HCT116 (cell line): ENCODE measurements at regions not wholly inside any gene's neighbourhood (a gene's known extent, or its start where the extent isn't known, plus 50 kb on each side); places are given as distances from the start of the nearest gene placed in this dataset.

ENCODE experiments used
- CBX3 ChIP-seq: IDR thresholded peaks from 2 replicates; pipeline ENCODE4 v1.6.1; 2012; ENCODE audit warnings: low read depth
- CEBPB ChIP-seq: IDR thresholded peaks from 2 replicates; pipeline ENCODE4 v1.6.1; 2012; ENCODE audit warnings: low read depth
- EGR1 ChIP-seq: IDR thresholded peaks from 2 replicates; pipeline ENCODE4 v1.6.1; 2012; ENCODE audit warnings: low read depth
- EZH2 ChIP-seq: fragments of 200-600 bp; sonication (generic); IDR thresholded peaks from 2 replicates; pipeline ENCODE4 v1.6.1; 2017; ENCODE audit warnings: antibody characterized with exemption, mixed run types
- JUND ChIP-seq: IDR thresholded peaks from 2 replicates; pipeline ENCODE4 v1.6.1; 2012
- POLR2A ChIP-seq: IDR thresholded peaks from 2 replicates; pipeline ENCODE4 v1.7.0; 2011; ENCODE audit warnings: borderline replicate concordance; ENCODE audit not compliant: insufficient read depth, insufficient read length; ENCODE audit errors: extremely low read depth
- POLR2AphosphoS5 ChIP-seq: IDR thresholded peaks from 2 replicates; pipeline ENCODE4 v1.6.1; 2011; ENCODE audit warnings: mild to moderate bottlenecking, low read depth, low read length, moderate library complexity
- RAD21 ChIP-seq: IDR thresholded peaks from 2 replicates; pipeline ENCODE4 v1.6.1; 2012; ENCODE audit warnings: low read depth, mild to moderate bottlenecking
- SIN3A ChIP-seq: IDR thresholded peaks from 2 replicates; pipeline ENCODE4 v1.6.1; 2012; ENCODE audit warnings: low read depth
- YY1 ChIP-seq: IDR thresholded peaks from 2 replicates; pipeline ENCODE4 v1.6.1; 2011; ENCODE audit warnings: low read length, low read depth, moderate library complexity, mild to moderate bottlenecking; ENCODE audit not compliant: insufficient replicate concordance; ENCODE audit errors: extremely low read depth
- TF ChIP-seq, protein P1 (sequence below), 3 experiments: fragments of 200-600 bp in 1 of 3; sonication (generic) in 1 of 3; IDR thresholded peaks in 2 of 3; conservative IDR thresholded peaks in 1 of 3; 2 replicates each; pipeline ENCODE4 v1.5.1; 2012 to 2017; ENCODE audit warnings: low read depth in 2 of 3, low read length in 2 of 3, antibody characterized with exemption in 1 of 3, borderline replicate concordance in 1 of 3, control low read depth in 1 of 3, mild to moderate bottlenecking in 1 of 3, mixed read lengths in 1 of 3, mixed run types in 1 of 3, moderate library complexity in 1 of 3; ENCODE audit not compliant: insufficient read depth in 1 of 3
- TF ChIP-seq, protein P2 (sequence below): IDR thresholded peaks from 2 replicates; pipeline ENCODE4 v1.6.1; 2012
- TF ChIP-seq, protein P3 (sequence below): IDR thresholded peaks from 2 replicates; pipeline ENCODE4 v1.6.1; 2011; ENCODE audit warnings: mild to moderate bottlenecking, low read length, moderate library complexity; ENCODE audit not compliant: insufficient replicate concordance; ENCODE audit errors: extremely low read depth
- TF ChIP-seq, protein P4 (sequence below): IDR thresholded peaks from 2 replicates; pipeline ENCODE4 v1.6.1; 2012

DNA sequence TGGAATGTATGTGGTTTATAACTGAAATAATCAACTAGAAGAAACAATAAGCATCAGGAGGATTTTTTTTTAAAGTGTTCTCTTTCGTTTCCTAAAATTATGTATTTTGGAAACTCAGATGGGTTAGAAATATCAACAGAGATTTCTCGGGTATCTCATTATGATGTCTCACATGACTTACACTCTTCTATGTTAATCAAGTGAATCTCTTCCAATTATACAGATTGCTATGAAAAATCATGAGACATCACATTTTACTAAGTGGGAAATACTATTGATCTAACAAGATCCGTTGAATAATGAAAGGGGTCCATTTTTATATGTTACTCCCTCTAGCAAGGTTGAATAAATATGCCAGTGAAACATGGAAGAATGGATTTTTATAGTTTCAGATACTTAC lies 54.7 kb upstream of the NRIP1 start:
- no peak for TF ChIP-seq EZH2
- TF ChIP-seq, protein P1, sequence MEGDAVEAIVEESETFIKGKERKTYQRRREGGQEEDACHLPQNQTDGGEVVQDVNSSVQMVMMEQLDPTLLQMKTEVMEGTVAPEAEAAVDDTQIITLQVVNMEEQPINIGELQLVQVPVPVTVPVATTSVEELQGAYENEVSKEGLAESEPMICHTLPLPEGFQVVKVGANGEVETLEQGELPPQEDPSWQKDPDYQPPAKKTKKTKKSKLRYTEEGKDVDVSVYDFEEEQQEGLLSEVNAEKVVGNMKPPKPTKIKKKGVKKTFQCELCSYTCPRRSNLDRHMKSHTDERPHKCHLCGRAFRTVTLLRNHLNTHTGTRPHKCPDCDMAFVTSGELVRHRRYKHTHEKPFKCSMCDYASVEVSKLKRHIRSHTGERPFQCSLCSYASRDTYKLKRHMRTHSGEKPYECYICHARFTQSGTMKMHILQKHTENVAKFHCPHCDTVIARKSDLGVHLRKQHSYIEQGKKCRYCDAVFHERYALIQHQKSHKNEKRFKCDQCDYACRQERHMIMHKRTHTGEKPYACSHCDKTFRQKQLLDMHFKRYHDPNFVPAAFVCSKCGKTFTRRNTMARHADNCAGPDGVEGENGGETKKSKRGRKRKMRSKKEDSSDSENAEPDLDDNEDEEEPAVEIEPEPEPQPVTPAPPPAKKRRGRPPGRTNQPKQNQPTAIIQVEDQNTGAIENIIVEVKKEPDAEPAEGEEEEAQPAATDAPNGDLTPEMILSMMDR (IDR thresholded peaks at IDR 0.05 in 2 of 3, conservative IDR thresholded peaks at IDR 0.05 in 1 of 3; ENCODE audit: borderline replicate concordance in 1 of 3, insufficient read depth in 1 of 3, low read depth in 2 of 3, low read length in 2 of 3): no peak
- no peak for TF ChIP-seq JUND
- TF ChIP-seq, protein P2, sequence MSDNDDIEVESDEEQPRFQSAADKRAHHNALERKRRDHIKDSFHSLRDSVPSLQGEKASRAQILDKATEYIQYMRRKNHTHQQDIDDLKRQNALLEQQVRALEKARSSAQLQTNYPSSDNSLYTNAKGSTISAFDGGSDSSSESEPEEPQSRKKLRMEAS: no peak
- TF ChIP-seq SIN3A: no peak
- TF ChIP-seq CEBPB: no peak
- no peak for TF ChIP-seq EGR1
- TF ChIP-seq RAD21: no peak
- no peak for TF ChIP-seq CBX3
- no peak for TF ChIP-seq POLR2A
- TF ChIP-seq YY1: no peak
- TF ChIP-seq POLR2AphosphoS5: no peak
- TF ChIP-seq, protein P3, sequence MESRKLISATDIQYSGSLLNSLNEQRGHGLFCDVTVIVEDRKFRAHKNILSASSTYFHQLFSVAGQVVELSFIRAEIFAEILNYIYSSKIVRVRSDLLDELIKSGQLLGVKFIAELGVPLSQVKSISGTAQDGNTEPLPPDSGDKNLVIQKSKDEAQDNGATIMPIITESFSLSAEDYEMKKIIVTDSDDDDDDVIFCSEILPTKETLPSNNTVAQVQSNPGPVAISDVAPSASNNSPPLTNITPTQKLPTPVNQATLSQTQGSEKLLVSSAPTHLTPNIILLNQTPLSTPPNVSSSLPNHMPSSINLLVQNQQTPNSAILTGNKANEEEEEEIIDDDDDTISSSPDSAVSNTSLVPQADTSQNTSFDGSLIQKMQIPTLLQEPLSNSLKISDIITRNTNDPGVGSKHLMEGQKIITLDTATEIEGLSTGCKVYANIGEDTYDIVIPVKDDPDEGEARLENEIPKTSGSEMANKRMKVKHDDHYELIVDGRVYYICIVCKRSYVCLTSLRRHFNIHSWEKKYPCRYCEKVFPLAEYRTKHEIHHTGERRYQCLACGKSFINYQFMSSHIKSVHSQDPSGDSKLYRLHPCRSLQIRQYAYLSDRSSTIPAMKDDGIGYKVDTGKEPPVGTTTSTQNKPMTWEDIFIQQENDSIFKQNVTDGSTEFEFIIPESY: no peak
- TF ChIP-seq, protein P4, sequence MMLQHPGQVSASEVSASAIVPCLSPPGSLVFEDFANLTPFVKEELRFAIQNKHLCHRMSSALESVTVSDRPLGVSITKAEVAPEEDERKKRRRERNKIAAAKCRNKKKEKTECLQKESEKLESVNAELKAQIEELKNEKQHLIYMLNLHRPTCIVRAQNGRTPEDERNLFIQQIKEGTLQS: no peak
